Gastroesophageal sphincter (tissue), 4 donors: ENCODE measurements at regions not wholly inside any gene's neighbourhood (a gene's known extent, or its start where the extent isn't known, plus 50 kb on each side); places are given as distances from the start of the nearest gene placed in this dataset.

ENCODE experiments used
- ATAC-seq: fragments of 150-250 bp; one replicate; pipeline ENCODE4 v1.9.1; 2016; ENCODE audit warnings: mild to moderate bottlenecking, moderate library complexity
- H3K27ac ChIP-seq, 4 donors: fragments of 200-600 bp; sonication (generic) in 3 of 4; 1 replicate in 3 of 4; 2 replicates in 1 of 4; pipeline ENCODE4 v1.5.1; 2016 to 2019
- H3K27me3 ChIP-seq: fragments of 200-600 bp; sonication (generic); one replicate; pipeline ENCODE4 v1.5.1; 2019
- H3K36me3 ChIP-seq, 2 donors: fragments of 200-600 bp; sonication (generic); one replicate each; pipeline ENCODE4 v1.5.1; 2019; ENCODE audit warnings: control low read depth in 1 of 2
- H3K4me1 ChIP-seq, 3 donors: fragments of 200-600 bp; sonication (generic); 1 replicate in 2 of 3; 2 replicates in 1 of 3; pipeline ENCODE4 v1.5.1; 2016 to 2019; ENCODE audit warnings: control low read depth in 2 of 3
- H3K4me3 ChIP-seq, 2 donors: fragments of 200-600 bp; sonication (generic); one replicate each; pipeline ENCODE4 v1.5.1; 2019; ENCODE audit warnings: mild to moderate bottlenecking in 1 of 2, moderate library complexity in 1 of 2
- H3K9me3 ChIP-seq, 3 donors: fragments of 200-600 bp; sonication (generic); one replicate each; pipeline ENCODE4 v1.5.1; 2017 to 2019; ENCODE audit warnings: control low read depth in 2 of 3
- CTCF ChIP-seq, 4 experiments: fragments of 200-600 bp in 2 of 4; fragments of 450-650 bp in 2 of 4; sonication (generic) in 1 of 4; IDR thresholded peaks; one replicate each; pipeline ENCODE4 v1.5.1; 2017 to 2019; ENCODE audit warnings: antibody characterized with exemption in 4 of 4, mild to moderate bottlenecking in 2 of 4, moderate library complexity in 2 of 4
- EP300 ChIP-seq: sonication (generic); formaldehyde crosslinking; IDR thresholded peaks from one replicate; pipeline ENCODE4 v1.6.1; 2017; ENCODE audit warnings: antibody characterized with exemption, mild to moderate bottlenecking
- POLR2A ChIP-seq, 2 donors: fragments of 450-650 bp; IDR thresholded peaks; one replicate each; pipeline ENCODE4 v1.6.1; 2017; ENCODE audit warnings: antibody characterized with exemption in 2 of 2, mild to moderate bottlenecking in 2 of 2, moderate library complexity in 1 of 2
- POLR2AphosphoS5 ChIP-seq: sonication (generic); formaldehyde crosslinking; IDR thresholded peaks from one replicate; pipeline ENCODE4 v1.6.1; 2017; ENCODE audit warnings: antibody characterized with exemption
- WGBS, 2 donors: methylation state at CpG; one replicate each; pipeline ENCODE4 v1.1.5; 2018; ENCODE audit warnings: low coverage in 1 of 2; 5-methylcytosine and 5-hydroxymethylcytosine counted together

- Histone ChIP-seq H3K27me3 (no peaks in the 10 kb centered on the region), H3K36me3 (no peaks in the 10 kb centered on the region), H3K9me3 (no peaks in the 10 kb centered on the region), H3K4me3 (no peak overlapping the region), H3K27ac (no peak overlapping the region), H3K4me1 (peaks cover 0 to 17% (median 0%) of the 10 kb centered on the region in 3 donors)
- TF ChIP-seq CTCF (IDR thresholded peaks at IDR 0.05) (no peak), POLR2A (IDR thresholded peaks at IDR 0.05) (no peak), POLR2AphosphoS5 (no peak), EP300 (no peak)
- ATAC-seq = no peak
Observed at GRCh38 chr3:40715551-40715950, 190.8 kb downstream of the ZNF621 start.

- H3K9me3 ChIP-seq = no peaks in the 10 kb centered on the region
- H3K27me3 ChIP-seq = no peaks in the 10 kb centered on the region
- H3K4me1 ChIP-seq = peaks cover 0 to 17% (median 0%) of the 10 kb centered on the region in 3 donors
- 71% methylated on average over 1 of the region's 1 CpG; no CpG with 5 or more reads in 1 of the 2 donors for WGBS, 2 donors
- no peaks in the 10 kb centered on the region for H3K36me3 ChIP-seq
- H3K27ac ChIP-seq = no peak overlapping the region
- H3K4me3 ChIP-seq = no peak overlapping the region
- no peak for ATAC-seq
- TF ChIP-seq CTCF (IDR thresholded peaks at IDR 0.05) = no peak
- TF ChIP-seq EP300 = no peak
Observed at GRCh38 chr3:40717471-40717870, 192.7 kb downstream of the ZNF621 start.

- no peak overlapping the region for H3K4me3 ChIP-seq
- H3K9me3 ChIP-seq = no peaks in the 10 kb centered on the region
- H3K27ac ChIP-seq = no peak overlapping the region
- WGBS, 2 donors = 100% methylated on average over 1 of the region's 1 CpG
- H3K4me1 ChIP-seq = peaks cover 0 to 12% (median 0%) of the 10 kb centered on the region in 3 donors
- no peak for ATAC-seq
- H3K36me3 ChIP-seq = no peaks in the 10 kb centered on the region
- TF ChIP-seq POLR2AphosphoS5 (no peak), EP300 (no peak), POLR2A (IDR thresholded peaks at IDR 0.05) (no peak), CTCF (IDR thresholded peaks at IDR 0.05) (no peak)
- H3K27me3 ChIP-seq = no peaks in the 10 kb centered on the region
Observed at GRCh38 chr3:40718209-40718608, 193.4 kb downstream of the ZNF621 start.

- H3K36me3 ChIP-seq = no peaks in the 10 kb centered on the region
- H3K9me3 ChIP-seq = no peaks in the 10 kb centered on the region
- ATAC-seq = no peak
- no peak for TF ChIP-seq EP300
- TF ChIP-seq POLR2A (IDR thresholded peaks at IDR 0.05) = no peak
- TF ChIP-seq POLR2AphosphoS5 = no peak
- no peak for TF ChIP-seq CTCF (IDR thresholded peaks at IDR 0.05)
- 100% methylated on average over 1 of the region's 1 CpG; no CpG with 5 or more reads in 1 of the 2 donors for WGBS, 2 donors
- H3K4me1 ChIP-seq = peaks cover 0 to 7% (median 0%) of the 10 kb centered on the region in 3 donors
- H3K27ac ChIP-seq = no peak overlapping the region
- H3K4me3 ChIP-seq = no peak overlapping the region
- no peaks in the 10 kb centered on the region for H3K27me3 ChIP-seq
Observed at GRCh38 chr3:40718681-40719080, 193.9 kb downstream of the ZNF621 start.

GRCh38 chr3:40719660-40720287, 195.0 kb downstream of the ZNF621 start:
- Histone ChIP-seq H3K27ac (no peak overlapping the region), H3K4me1 (peaks cover 0 to 5% (median 0%) of the 10 kb centered on the region in 3 donors), H3K36me3 (no peaks in the 10 kb centered on the region), H3K4me3 (no peak overlapping the region), H3K27me3 (no peaks in the 10 kb centered on the region), H3K9me3 (no peaks in the 10 kb centered on the region)
- 19 to 75% methylated on average over 3 to 11 of the region's 11 CpGs for WGBS, 2 donors
- TF ChIP-seq POLR2A (IDR thresholded peaks at IDR 0.05) (no peak), POLR2AphosphoS5 (peak; percentile 85), CTCF (IDR thresholded peaks at IDR 0.05) (peak in 3 of 4 experiments; percentile 30 to 60 (median 37)), EP300 (no peak)
- no peak for ATAC-seq
